ENCODE measurements at regions not wholly inside any gene's neighbourhood (a gene's known extent, or its start where the extent isn't known, plus 50 kb on each side); places are given as distances from the start of the nearest gene placed in this dataset.

- DNase-seq: no peak
Measured at GRCh38 chr2:226011716-226012450, 612.4 kb downstream of the NYAP2 start.

- no peak for DNase-seq
Measured at GRCh38 chr2:226002438-226002837, 602.9 kb downstream of the NYAP2 start.

GRCh38 chr2:226001716-226002115 is 602.2 kb downstream of the NYAP2 start:
- DNase-seq: no peak

GRCh38 chr2:225999692-226000091 is 600.2 kb downstream of the NYAP2 start:
- DNase-seq: no peak

GRCh38 chr2:225998653-225999052 is 599.1 kb downstream of the NYAP2 start:
- no peak for DNase-seq

- no peak for DNase-seq
Measured at GRCh38 chr2:225998116-225998515, 598.6 kb downstream of the NYAP2 start.

- no peak for DNase-seq
Measured at GRCh38 chr2:225996462-225996828, 596.9 kb downstream of the NYAP2 start.

- DNase-seq: no peak
Measured at GRCh38 chr2:225995796-225996461, 596.4 kb downstream of the NYAP2 start.

- no peak for DNase-seq
Measured at GRCh38 chr2:225994748-225995405, 595.4 kb downstream of the NYAP2 start.

GRCh38 chr2:225993430-225993829 is 593.9 kb downstream of the NYAP2 start:
- no peak for DNase-seq

- DNase-seq: no peak
Measured at GRCh38 chr2:225989809-225990208, 590.3 kb downstream of the NYAP2 start.

GRCh38 chr2:225980372-225980771 is 580.9 kb downstream of the NYAP2 start:
- no peak for DNase-seq

- no peak for DNase-seq
Measured at GRCh38 chr2:225971433-225971832, 571.9 kb downstream of the NYAP2 start.

GRCh38 chr2:225948903-225949302 is 549.4 kb downstream of the NYAP2 start:
- no peak for DNase-seq

GRCh38 chr2:225938991-225939390 is 539.5 kb downstream of the NYAP2 start:
- DNase-seq: no peak

- DNase-seq: no peak
Measured at GRCh38 chr2:225937625-225938187, 538.2 kb downstream of the NYAP2 start.

GRCh38 chr2:225932811-225933413 is 533.4 kb downstream of the NYAP2 start:
- DNase-seq: no peak

GRCh38 chr2:225930687-225931086 is 531.2 kb downstream of the NYAP2 start:
- no peak for DNase-seq

- no peak for DNase-seq
Measured at GRCh38 chr2:225920621-225921220, 521.2 kb downstream of the NYAP2 start.

GRCh38 chr2:225916692-225917091 is 517.2 kb downstream of the NYAP2 start:
- DNase-seq: no peak

GRCh38 chr2:225911019-225911418 is 511.5 kb downstream of the NYAP2 start:
- no peak for DNase-seq

- no peak for DNase-seq
Measured at GRCh38 chr2:225895126-225895525, 495.6 kb downstream of the NYAP2 start.
